OCI-LY1 (cell line): ENCODE measurements at regions not wholly inside any gene's neighbourhood (a gene's known extent, or its start where the extent isn't known, plus 50 kb on each side); places are given as distances from the start of the nearest gene placed in this dataset.

Source experiments
- CTCF ChIP-seq: fragments of 200-600 bp; sonication (generic), shearing (Covaris generic); IDR thresholded peaks from 2 replicates; pipeline ENCODE4 v1.5.1; 2017; ENCODE audit warnings: mild to moderate bottlenecking, antibody characterized with exemption, low read length, moderate library complexity, mixed read lengths
- EZH2 ChIP-seq: fragments of 200-600 bp; sonication (generic), shearing (Covaris generic); IDR thresholded peaks from 2 replicates; pipeline ENCODE4 v1.8.0; 2017; ENCODE audit warnings: borderline replicate concordance, mixed run types, mild to moderate bottlenecking, antibody characterized with exemption, low read length, moderate library complexity, mixed read lengths

- no peak for TF ChIP-seq CTCF
- TF ChIP-seq EZH2: no peak
These were observed 545.6 kb upstream of the MEF2C start for GRCh38 chr5:89428624-89429023.
